Body of pancreas (tissue), 4 donors: ENCODE measurements at regions not wholly inside any gene's neighbourhood (a gene's known extent, or its start where the extent isn't known, plus 50 kb on each side); places are given as distances from the start of the nearest gene placed in this dataset.

Experiments used
- ATAC-seq: fragments of 150-250 bp; one replicate; pipeline ENCODE4 v1.9.1; 2016
- DNase-seq, 4 donors: peaks; one replicate each; pipeline ENCODE4 v3.0.0-alpha.2; 2019
- H3K27ac ChIP-seq, 4 donors: fragments of 200-600 bp; sonication (generic); 1 replicate in 3 of 4; 2 replicates in 1 of 4; pipeline versions ENCODE4 v1.5.1 to v1.6.1; 2016 to 2019; ENCODE audit warnings: mild to moderate bottlenecking in 1 of 4, mixed read lengths in 1 of 4, moderate library complexity in 1 of 4
- H3K27me3 ChIP-seq, 2 donors: fragments of 200-600 bp; sonication (generic); one replicate each; pipeline ENCODE4 v1.6.0; 2016; ENCODE audit warnings: mild to moderate bottlenecking in 1 of 2
- H3K36me3 ChIP-seq, 2 donors: fragments of 200-600 bp; sonication (generic); replicated peaks in 1 of 2; 2 replicates each; pipeline ENCODE4 v1.5.1; 2016; ENCODE audit warnings: low read depth in 2 of 2; ENCODE audit not compliant: insufficient read depth in 1 of 2
- H3K4me1 ChIP-seq: fragments of 200-600 bp; sonication (generic); one replicate; pipeline ENCODE4 v1.6.0; 2016
- H3K4me3 ChIP-seq, 2 donors: fragments of 200-600 bp; sonication (generic); 1 replicate in 1 of 2; 2 replicates in 1 of 2; pipeline ENCODE4 v1.5.1; 2016 to 2019
- H3K9me3 ChIP-seq, 3 donors: fragments of 200-600 bp; sonication (generic); 1 replicate in 2 of 3; 2 replicates in 1 of 3; pipeline ENCODE4 v1.5.1; 2016
- CTCF ChIP-seq, 7 experiments: fragments of 450-650 bp in 4 of 7; fragments of 200-600 bp in 3 of 7; sonication (generic) in 3 of 7; IDR thresholded peaks; one replicate each; pipeline ENCODE4 v1.5.1; 2016 to 2019; ENCODE audit warnings: antibody characterized with exemption in 7 of 7
- POLR2A ChIP-seq, 3 donors: fragments of 450-650 bp; IDR thresholded peaks; one replicate each; pipeline ENCODE4 v1.6.1; 2016; ENCODE audit warnings: antibody characterized with exemption in 3 of 3, mild to moderate bottlenecking in 2 of 3
- WGBS, 2 donors: methylation state at CpG; one replicate each; pipeline ENCODE4 v1.1.5; 2017; 5-methylcytosine and 5-hydroxymethylcytosine counted together
- intact Hi-C: fragments of 100-400 bp; cut with DNase I; formaldehyde crosslinking; loops from one replicate; pipeline ENCODE4 v1.15.1; 2023

- Histone ChIP-seq H3K9me3 (no peaks in the 10 kb centered on the region), H3K36me3 (no peaks in the 10 kb centered on the region), H3K4me3 (no peak overlapping the region), H3K27ac (no peak overlapping the region), H3K27me3 (no peaks in the 10 kb centered on the region), H3K4me1 (no peaks in the 10 kb centered on the region)
- no peak for DNase-seq
- ATAC-seq = no peak
- TF ChIP-seq CTCF (IDR thresholded peaks at IDR 0.05) (no peak), POLR2A (IDR thresholded peaks at IDR 0.05) (no peak)
- WGBS, 2 donors = 46 to 55% methylated on average over 6 of the region's 6 CpGs
- intact Hi-C loops = no loop called here
Observed at GRCh38 chr13:28586439-28587173, 72.3 kb upstream of the POMP start.

GRCh38 chr13:28585561-28585960 lies 73.4 kb upstream of the POMP start:
- 76 to 83% methylated on average over 1 of the region's 1 CpG for WGBS, 2 donors
- no peaks in the 10 kb centered on the region for H3K9me3 ChIP-seq
- no peak for TF ChIP-seq CTCF (IDR thresholded peaks at IDR 0.05)
- no peak for TF ChIP-seq POLR2A (IDR thresholded peaks at IDR 0.05)
- intact Hi-C loops = no loop called here
- no peak overlapping the region for H3K4me3 ChIP-seq
- H3K27me3 ChIP-seq = no peaks in the 10 kb centered on the region
- DNase-seq (no peak), ATAC-seq (no peak)
- H3K4me1 ChIP-seq = no peaks in the 10 kb centered on the region
- no peak overlapping the region for H3K27ac ChIP-seq
- no peaks in the 10 kb centered on the region for H3K36me3 ChIP-seq

- Histone ChIP-seq H3K27me3 (no peaks in the 10 kb centered on the region), H3K4me3 (no peak overlapping the region), H3K27ac (no peak overlapping the region), H3K36me3 (no peaks in the 10 kb centered on the region), H3K9me3 (no peaks in the 10 kb centered on the region), H3K4me1 (no peaks in the 10 kb centered on the region)
- DNase-seq (no peak), ATAC-seq (no peak)
- 45 to 49% methylated on average over 4 of the region's 4 CpGs for WGBS, 2 donors
- TF ChIP-seq POLR2A (IDR thresholded peaks at IDR 0.05) = no peak
- TF ChIP-seq CTCF (IDR thresholded peaks at IDR 0.05) = no peak
- intact Hi-C loops = no loop called here
Observed at GRCh38 chr13:28584873-28585381, 74.0 kb upstream of the POMP start.

GRCh38 chr13:28583651-28584091 lies 75.3 kb upstream of the POMP start:
- intact Hi-C loops = no loop called here
- ATAC-seq = no peak

More at GRCh38 chr13:28583651-28584091, 75.3 kb upstream of the POMP start:
- no peaks in the 10 kb centered on the region for H3K36me3 ChIP-seq
- WGBS, 2 donors = 37 to 44% methylated on average over 17 to 19 of the region's 19 CpGs
- H3K27me3 ChIP-seq = no peaks in the 10 kb centered on the region
- H3K4me1 ChIP-seq = no peaks in the 10 kb centered on the region
- no peak overlapping the region for H3K4me3 ChIP-seq
- no peaks in the 10 kb centered on the region for H3K9me3 ChIP-seq
- no peak for DNase-seq
- H3K27ac ChIP-seq = no peak overlapping the region
- TF ChIP-seq CTCF (IDR thresholded peaks at IDR 0.05) (no peak), POLR2A (IDR thresholded peaks at IDR 0.05) (no peak)
